ENCODE measurements at regions not wholly inside any gene's neighbourhood (a gene's known extent, or its start where the extent isn't known, plus 50 kb on each side); places are given as distances from the start of the nearest gene placed in this dataset.

- TF ChIP-seq L3MBTL2 (IDR thresholded peaks at IDR 0.05) (no peak), HMGN3 (IDR thresholded peaks at IDR 0.05; ENCODE audit: borderline replicate concordance, extremely low read depth, insufficient read length, low read depth, low read length) (no peak), ARID3B (CRISPR knock-in tag; IDR thresholded peaks at IDR 0.05; ENCODE audit: borderline replicate concordance) (no peak), CREB1 (IDR thresholded peaks at IDR 0.05) (no peak), CREB1 (CRISPR knock-in tag; IDR thresholded peaks at IDR 0.05) (no peak), TEAD1 (CRISPR knock-in tag; IDR thresholded peaks at IDR 0.05) (peak in 1 of 2 experiments; percentile 14; a peak in 1 of 4 replicates), KDM2B (CRISPR knock-in tag; IDR thresholded peaks at IDR 0.05) (no peak), CSDE1 (IDR thresholded peaks at IDR 0.05) (no peak), MAFK (IDR thresholded peaks at IDR 0.05; ENCODE audit: low read length) (peak; percentile 19; the same call in 1 of the 2 replicates), RCOR1 (IDR thresholded peaks at IDR 0.05; ENCODE audit: borderline replicate concordance in 1 of 2, low read depth in 2 of 2, low read length in 2 of 2) (no peak), SRF (CRISPR knock-in tag; IDR thresholded peaks at IDR 0.05) (no peak), SIN3A (IDR thresholded peaks at IDR 0.05; ENCODE audit: borderline replicate concordance in 2 of 2, control insufficient read depth in 1 of 2, low read depth in 2 of 2, low read length in 2 of 2) (no peak), EP400 (IDR thresholded peaks at IDR 0.05) (no peak), RFX1 (IDR thresholded peaks at IDR 0.05) (peak; percentile 16; the same call in 1 of the 2 replicates), ELF4 (CRISPR knock-in tag; IDR thresholded peaks at IDR 0.05) (no peak), FOXJ2 (tag; IDR thresholded peaks at IDR 0.05) (peak; percentile 72), FOS (IDR thresholded peaks at IDR 0.05; ENCODE audit: extremely low read depth, insufficient read length) (no peak)
- TF ChIP-seq, protein P1, sequence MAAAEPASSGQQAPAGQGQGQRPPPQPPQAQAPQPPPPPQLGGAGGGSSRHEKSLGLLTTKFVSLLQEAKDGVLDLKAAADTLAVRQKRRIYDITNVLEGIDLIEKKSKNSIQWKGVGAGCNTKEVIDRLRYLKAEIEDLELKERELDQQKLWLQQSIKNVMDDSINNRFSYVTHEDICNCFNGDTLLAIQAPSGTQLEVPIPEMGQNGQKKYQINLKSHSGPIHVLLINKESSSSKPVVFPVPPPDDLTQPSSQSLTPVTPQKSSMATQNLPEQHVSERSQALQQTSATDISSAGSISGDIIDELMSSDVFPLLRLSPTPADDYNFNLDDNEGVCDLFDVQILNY (CRISPR knock-in tag; IDR thresholded peaks at IDR 0.05) = no peak
Observed at GRCh38 chr16:13631213-13631767, 288.7 kb upstream of the ERCC4 start (continued).
